Smooth muscle cell (in vitro differentiated cells): ENCODE measurements at regions not wholly inside any gene's neighbourhood (a gene's known extent, or its start where the extent isn't known, plus 50 kb on each side); places are given as distances from the start of the nearest gene placed in this dataset.

ENCODE experiments used
- DNase-seq: peaks from one replicate; lab custom pipeline; 2025; ENCODE audit not compliant: unreplicated experiment; lab: John Stamatoyannopoulos, UW
- H2AFZ ChIP-seq: fragments of 200-600 bp; sonication (generic); 2 replicates; pipeline ENCODE4 v1.6.0; 2016; ENCODE audit warnings: antibody characterized with exemption, low read depth, mild to moderate bottlenecking
- H3F3A ChIP-seq: fragments of 200-600 bp; sonication (generic); 2 replicates; pipeline ENCODE4 v1.6.0; 2017; ENCODE audit warnings: antibody characterized with exemption, low read depth
- H3K27ac ChIP-seq: fragments of 200-600 bp; sonication (generic); 2 replicates; pipeline ENCODE4 v1.5.1; 2016; ENCODE audit warnings: low read depth, mild to moderate bottlenecking
- H3K27me3 ChIP-seq: fragments of 200-600 bp; sonication (generic); 2 replicates; pipeline ENCODE4 v1.6.1; 2016; ENCODE audit warnings: low read depth, mild to moderate bottlenecking
- H3K36me3 ChIP-seq: fragments of 200-600 bp; sonication (generic); 2 replicates; pipeline ENCODE4 v1.5.1; 2016; ENCODE audit warnings: low read depth
- H3K4me1 ChIP-seq: fragments of 200-600 bp; sonication (generic); 2 replicates; pipeline ENCODE4 v1.5.1; 2016; ENCODE audit warnings: low read depth
- H3K4me2 ChIP-seq: fragments of 200-600 bp; sonication (generic); 2 replicates; pipeline ENCODE4 v1.6.0; 2016; ENCODE audit warnings: mild to moderate bottlenecking
- H3K4me3 ChIP-seq: fragments of 200-600 bp; sonication (generic); 2 replicates; pipeline ENCODE4 v1.5.1; 2016; ENCODE audit warnings: mild to moderate bottlenecking
- H3K79me2 ChIP-seq: fragments of 200-600 bp; sonication (generic); 2 replicates; pipeline ENCODE4 v1.6.0; 2016; ENCODE audit warnings: low read depth, mild to moderate bottlenecking
- H3K9ac ChIP-seq: fragments of 200-600 bp; sonication (generic); 2 replicates; pipeline ENCODE4 v1.6.0; 2016; ENCODE audit warnings: low read depth
- H3K9me3 ChIP-seq: fragments of 200-600 bp; sonication (generic); replicated peaks from 2 replicates; pipeline ENCODE4 v1.5.1; 2016; ENCODE audit warnings: low read depth
- H4K20me1 ChIP-seq: fragments of 200-600 bp; sonication (generic); 2 replicates; pipeline ENCODE4 v1.6.0; 2016; ENCODE audit warnings: low read depth
- CTCF ChIP-seq: fragments of 200-600 bp; sonication (generic); IDR thresholded peaks from 2 replicates; pipeline ENCODE4 v1.5.1; 2017; ENCODE audit warnings: borderline replicate concordance, mild to moderate bottlenecking, antibody characterized with exemption; ENCODE audit not compliant: insufficient read depth, poor library complexity, severe bottlenecking
- WGBS: methylation state at CpG from one replicate; pipeline ENCODE4 v1.1.7; 2016; ENCODE audit warnings: low lambda C conversion rate; 5-methylcytosine and 5-hydroxymethylcytosine counted together

GRCh38 chr4:174427571-174428140, 94.6 kb downstream of the HPGD start:
- no peak for TF ChIP-seq CTCF
- Histone ChIP-seq H3K9ac (no peak overlapping the region), H3K36me3 (no peaks in the 10 kb centered on the region), H4K20me1 (no peaks in the 10 kb centered on the region), H3K4me3 (no peak overlapping the region), H3K4me1 (peaks cover 4% of the 10 kb centered on the region), H3K27ac (no peak overlapping the region), H3K4me2 (no peak overlapping the region), H2AFZ (no peak overlapping the region), H3F3A (no peaks in the 10 kb centered on the region), H3K27me3 (no peaks in the 10 kb centered on the region), H3K9me3 (no peaks in the 10 kb centered on the region), H3K79me2 (no peaks in the 10 kb centered on the region)
- 90% methylated on average over 4 of the region's 4 CpGs for WGBS
- no peak for DNase-seq

- Histone ChIP-seq H4K20me1 (no peaks in the 10 kb centered on the region), H3K4me3 (no peak overlapping the region), H3K4me1 (peaks cover 4% of the 10 kb centered on the region), H3K9me3 (no peaks in the 10 kb centered on the region), H2AFZ (no peak overlapping the region), H3K27ac (no peak overlapping the region), H3K4me2 (no peak overlapping the region), H3F3A (no peaks in the 10 kb centered on the region), H3K36me3 (no peaks in the 10 kb centered on the region), H3K9ac (no peak overlapping the region), H3K27me3 (no peaks in the 10 kb centered on the region), H3K79me2 (no peaks in the 10 kb centered on the region)
- DNase-seq = no peak
- no peak for TF ChIP-seq CTCF
- WGBS = 100% methylated on average over 1 of the region's 1 CpG
These were observed 96.6 kb downstream of the HPGD start for GRCh38 chr4:174425669-174426068.

- Histone ChIP-seq H3K9ac (no peak overlapping the region), H3K4me3 (no peak overlapping the region), H2AFZ (no peak overlapping the region), H4K20me1 (no peaks in the 10 kb centered on the region), H3F3A (no peaks in the 10 kb centered on the region), H3K27me3 (no peaks in the 10 kb centered on the region), H3K9me3 (no peaks in the 10 kb centered on the region), H3K4me2 (peak overlapping the region; percentile 40), H3K36me3 (no peaks in the 10 kb centered on the region), H3K27ac (peak overlapping the region; percentile 75), H3K4me1 (peaks cover 4% of the 10 kb centered on the region), H3K79me2 (no peaks in the 10 kb centered on the region)
- DNase-seq = no peak
- 61% methylated on average over 6 of the region's 6 CpGs for whole genome bisulfite sequencing
- no peak for TF ChIP-seq CTCF
These were observed 98.9 kb downstream of the HPGD start for GRCh38 chr4:174423257-174423944.

- no peaks in the 10 kb centered on the region for H3K79me2 ChIP-seq
- peaks cover 4% of the 10 kb centered on the region for H3K4me1 ChIP-seq
- H3K4me2 ChIP-seq = no peak overlapping the region
- H3K36me3 ChIP-seq = no peaks in the 10 kb centered on the region
- no peak for DNase-seq
- no peaks in the 10 kb centered on the region for H3K27me3 ChIP-seq
- no peaks in the 10 kb centered on the region for H3K9me3 ChIP-seq
- no peak overlapping the region for H3K9ac ChIP-seq
- no peak for TF ChIP-seq CTCF
- no peak overlapping the region for H3K4me3 ChIP-seq
- H3F3A ChIP-seq = no peaks in the 10 kb centered on the region
- H3K27ac ChIP-seq = peak overlapping the region; percentile 75
- no peaks in the 10 kb centered on the region for H4K20me1 ChIP-seq
- H2AFZ ChIP-seq = no peak overlapping the region
These were observed 99.4 kb downstream of the HPGD start for GRCh38 chr4:174422893-174423256.
